HS-27A (cell line): ENCODE measurements at regions not wholly inside any gene's neighbourhood (a gene's known extent, or its start where the extent isn't known, plus 50 kb on each side); places are given as distances from the start of the nearest gene placed in this dataset.
"Not testable (repeated sequence)": the region's sequence is repeated elsewhere in the genome, so short reads cannot be mapped to it uniquely, and the experiment has no call there.

Experiments
- DNase-seq: peaks from one replicate; pipeline ENCODE4 v3.0.0-alpha.2; 2012; ENCODE audit warnings: low read depth, missing footprints

DNA sequence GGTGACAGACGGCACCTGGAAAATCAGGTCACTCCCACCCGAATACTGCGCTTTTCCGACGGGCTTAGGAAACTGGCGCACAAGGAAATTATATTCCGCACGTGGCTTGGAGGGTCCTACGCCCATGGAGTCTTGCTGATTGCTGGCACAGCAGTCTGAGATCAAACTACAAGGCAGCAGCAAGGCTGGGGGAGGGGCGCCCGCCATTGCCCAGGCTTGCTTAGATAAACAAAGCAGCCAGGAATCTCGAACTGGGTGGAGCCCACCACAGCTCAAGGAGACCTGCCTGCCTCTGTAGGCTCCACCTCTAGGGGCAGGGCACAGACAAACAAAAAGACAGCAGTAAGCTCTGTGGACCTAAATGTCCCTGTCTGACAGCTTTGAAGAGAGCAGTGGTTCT is 394.3 kb downstream of the PTH2R start:
- DNase-seq, result not testable (repeated sequence)

DNA sequence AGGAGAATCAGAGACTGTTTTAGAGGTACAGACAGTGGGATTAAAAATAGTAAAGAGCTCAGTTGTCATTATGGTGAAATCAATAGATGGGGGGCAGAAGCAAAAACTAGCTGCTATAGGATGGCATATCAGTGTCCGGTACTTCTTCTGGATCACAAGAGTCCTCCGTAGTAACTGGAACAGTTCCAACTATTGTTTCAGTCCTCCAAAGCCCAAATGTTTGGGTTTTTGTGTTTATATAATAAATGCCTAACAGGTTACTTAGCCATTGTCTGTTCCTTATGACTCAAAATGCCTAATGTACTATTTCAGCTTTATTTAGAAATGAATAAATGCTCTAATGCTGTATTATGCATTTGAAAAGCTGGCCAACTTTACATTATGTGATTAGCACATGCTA is 401.2 kb downstream of the PTH2R start:
- no peak for DNase-seq

DNA sequence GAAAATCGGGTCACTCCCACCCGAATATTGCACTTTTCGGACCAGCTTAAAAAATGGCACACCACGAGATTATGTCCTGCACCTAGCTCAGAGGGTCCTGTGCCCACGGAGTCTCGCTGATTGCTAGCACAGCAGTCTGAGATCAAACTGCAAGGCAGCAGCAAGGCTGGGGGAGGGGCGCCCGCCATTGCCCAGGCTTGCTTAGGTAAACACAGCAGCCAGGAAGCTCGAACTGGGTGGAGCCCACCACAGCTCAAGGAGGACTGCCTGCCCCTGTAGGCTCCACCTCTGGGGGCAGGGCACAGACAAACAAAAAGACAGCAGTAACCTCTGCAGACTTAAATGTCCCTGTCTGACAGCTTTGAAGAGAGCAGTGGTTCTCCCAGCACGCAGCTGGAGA is 405.3 kb downstream of the PTH2R start:
- DNase-seq, result not testable (repeated sequence)

DNA sequence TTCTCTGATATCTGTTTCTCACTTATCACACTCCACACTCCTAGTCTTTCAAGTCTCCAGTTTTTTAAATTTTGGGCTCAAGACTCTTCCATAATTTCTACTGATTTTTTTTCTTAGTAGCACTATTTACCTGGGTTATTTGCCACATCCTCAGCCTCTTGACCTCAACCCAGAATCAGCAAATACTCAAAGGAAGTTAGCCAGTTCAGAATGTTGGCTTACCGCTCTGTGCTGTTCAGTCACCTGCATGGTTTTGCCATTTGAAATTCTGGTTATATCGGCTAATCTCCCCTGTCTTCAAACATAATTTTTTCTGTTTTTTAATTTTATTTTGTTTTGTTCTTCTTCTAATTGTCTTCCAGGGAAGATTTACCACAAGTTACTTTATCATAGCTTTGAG is 412.6 kb downstream of the PTH2R start:
- no peak for DNase-seq

DNA sequence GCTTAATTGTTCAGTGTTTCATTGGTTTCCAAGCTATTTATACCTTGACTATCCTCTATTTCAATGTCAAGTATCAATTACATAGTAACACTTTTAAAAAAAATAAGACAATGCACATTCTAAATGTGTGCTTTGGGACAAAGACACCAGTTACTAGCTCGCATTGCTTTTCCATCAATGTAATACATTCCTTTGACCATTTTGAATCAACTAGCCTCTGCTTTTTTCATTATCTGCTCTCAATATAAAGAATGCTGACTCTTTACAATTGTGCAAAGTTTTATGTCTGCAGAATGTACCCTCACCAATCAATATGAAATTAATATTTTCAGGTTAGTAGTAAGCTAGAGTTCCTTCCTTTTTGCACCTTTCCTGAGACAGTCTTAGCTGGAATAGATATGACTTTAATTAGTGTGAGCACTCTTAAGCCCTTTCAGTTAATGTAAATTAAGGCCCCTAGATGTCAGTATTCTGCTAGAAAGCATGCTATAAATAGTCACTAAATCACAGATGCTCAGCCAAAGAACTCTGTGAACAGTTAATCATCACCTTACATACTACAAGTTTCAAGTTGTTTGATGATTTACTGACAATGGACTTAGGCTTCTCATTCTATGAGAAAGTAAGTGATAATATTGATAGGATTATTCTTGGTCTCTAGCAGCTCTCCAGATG is 413.6 kb downstream of the PTH2R start:
- no peak for DNase-seq

DNA sequence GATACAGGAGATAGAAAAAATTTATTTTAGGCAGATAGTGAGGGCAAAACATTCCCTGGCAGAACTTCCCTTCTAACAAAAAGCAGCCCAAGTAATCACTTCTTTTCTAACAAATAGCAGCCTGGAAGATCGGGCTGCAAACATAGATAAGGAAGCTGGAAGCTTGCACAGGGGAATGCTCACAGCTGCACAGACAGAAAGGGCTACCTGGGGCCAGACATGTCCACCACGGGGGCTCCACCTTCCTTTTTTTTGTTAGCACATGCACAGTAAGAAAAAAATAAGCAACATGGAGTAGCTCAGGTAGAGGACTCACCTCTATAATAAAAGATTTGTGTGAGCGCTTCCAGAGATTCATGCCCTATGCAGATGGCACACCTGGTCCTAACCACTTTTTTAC is 420.5 kb downstream of the PTH2R start:
- no peak for DNase-seq

DNA sequence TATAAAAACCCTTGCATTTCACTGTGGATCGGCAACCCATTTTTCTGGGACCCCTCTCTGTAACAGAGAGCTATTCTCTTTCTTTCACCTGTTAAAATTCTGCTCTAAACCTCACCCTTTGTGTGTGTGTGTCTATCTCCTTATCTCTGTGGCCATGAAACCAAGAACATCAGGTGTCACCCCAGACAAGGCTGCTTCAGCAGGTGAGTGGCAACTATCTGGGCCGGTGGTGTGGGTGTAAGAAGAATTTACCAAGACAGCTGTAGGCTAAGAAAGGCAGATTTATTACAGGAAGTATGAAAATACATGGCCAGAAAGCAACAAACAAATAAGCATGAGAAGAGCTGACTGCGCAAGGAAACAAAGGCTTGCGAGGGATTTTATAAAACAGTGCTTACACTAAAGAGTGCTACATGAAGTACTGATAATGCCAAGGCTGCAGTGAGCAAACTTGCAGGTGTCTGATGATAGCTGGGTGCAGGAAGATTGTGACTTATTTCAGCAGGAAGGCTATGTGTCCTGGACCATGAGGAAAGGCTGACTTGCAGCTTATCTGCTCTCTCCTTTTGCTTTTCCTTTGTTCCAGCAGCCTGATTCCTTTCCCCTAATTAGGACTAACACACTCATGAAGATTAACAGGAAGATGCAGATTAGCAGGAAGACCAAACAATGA is 421.1 kb downstream of the PTH2R start:
- no peak for DNase-seq

DNA sequence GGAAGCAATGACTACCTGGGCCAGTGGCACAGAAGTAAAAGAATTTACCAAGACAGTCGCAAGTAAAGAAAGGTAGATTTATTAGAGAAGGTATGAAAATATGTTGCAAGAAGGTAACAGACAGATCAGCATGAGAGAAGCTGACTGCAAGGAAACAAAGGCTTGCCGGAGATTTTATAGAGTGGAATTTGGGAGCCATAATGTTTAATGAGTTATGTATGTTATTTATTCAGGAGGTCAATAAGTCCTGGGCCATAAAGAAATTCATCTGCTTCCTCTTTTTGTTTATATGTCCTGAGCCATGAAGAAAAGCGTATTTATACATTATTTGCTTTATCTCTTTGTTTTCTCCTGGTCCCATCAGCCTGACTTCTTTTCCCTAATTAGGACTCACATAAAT is 423.6 kb downstream of the PTH2R start:
- DNase-seq, result no peak

DNA sequence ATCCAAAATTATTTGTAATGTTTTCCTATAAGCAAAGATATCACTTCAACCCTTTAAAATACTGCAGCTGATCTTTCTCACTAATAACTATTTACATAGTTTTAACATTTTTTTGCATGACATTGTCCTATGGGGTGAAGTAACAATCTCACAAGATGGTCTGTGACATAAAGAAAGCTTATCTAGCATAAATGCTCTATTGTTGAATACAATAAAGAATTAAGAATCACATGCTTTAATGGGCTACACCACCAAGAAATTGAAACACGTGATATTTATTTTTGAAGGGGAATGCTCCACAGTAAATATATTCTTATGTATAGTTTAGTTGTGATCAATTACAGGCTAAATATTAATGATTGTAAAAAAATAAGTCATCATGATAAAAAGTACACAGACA is 441.1 kb downstream of the PTH2R start:
- DNase-seq, result no peak

DNA sequence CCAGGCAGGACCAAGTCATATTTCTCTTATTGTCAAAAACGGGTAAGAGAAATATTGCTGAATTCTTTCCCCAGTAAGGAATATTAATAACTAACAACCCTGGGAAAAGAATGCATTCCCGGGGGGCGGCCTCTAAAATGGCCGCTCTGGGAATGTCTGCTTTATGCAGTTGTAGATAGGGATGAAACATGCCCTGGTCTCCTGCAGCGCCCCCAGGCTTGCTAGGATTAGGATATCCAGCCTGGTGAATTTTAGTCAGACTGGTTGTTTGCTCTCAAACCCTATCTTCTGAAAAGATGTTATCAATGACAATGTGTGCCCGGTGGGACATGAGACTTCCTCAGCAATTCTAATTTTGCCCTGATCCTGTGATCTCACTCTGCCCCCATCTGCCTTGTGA is 448.1 kb downstream of the PTH2R start:
- DNase-seq, result no peak

DNA sequence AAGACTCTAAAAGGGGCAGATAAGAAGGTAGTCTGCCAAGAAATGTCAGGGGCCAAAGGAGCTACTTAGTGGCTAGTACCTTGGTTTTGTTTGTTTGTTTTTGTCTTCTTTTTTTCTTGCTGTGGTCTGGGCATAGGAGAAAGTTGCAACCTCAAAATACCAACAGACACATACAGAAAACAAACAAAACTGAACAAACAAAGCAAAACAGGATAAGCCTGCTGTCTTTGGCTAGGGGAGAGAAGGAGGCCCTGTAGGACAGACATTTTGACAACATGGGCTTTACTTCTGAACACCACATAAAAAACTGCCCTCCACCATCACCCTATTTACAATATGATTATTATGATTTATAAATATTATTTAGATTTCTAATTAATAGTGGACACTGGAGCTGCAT is 460.8 kb downstream of the PTH2R start:
- DNase-seq, result no peak

DNA sequence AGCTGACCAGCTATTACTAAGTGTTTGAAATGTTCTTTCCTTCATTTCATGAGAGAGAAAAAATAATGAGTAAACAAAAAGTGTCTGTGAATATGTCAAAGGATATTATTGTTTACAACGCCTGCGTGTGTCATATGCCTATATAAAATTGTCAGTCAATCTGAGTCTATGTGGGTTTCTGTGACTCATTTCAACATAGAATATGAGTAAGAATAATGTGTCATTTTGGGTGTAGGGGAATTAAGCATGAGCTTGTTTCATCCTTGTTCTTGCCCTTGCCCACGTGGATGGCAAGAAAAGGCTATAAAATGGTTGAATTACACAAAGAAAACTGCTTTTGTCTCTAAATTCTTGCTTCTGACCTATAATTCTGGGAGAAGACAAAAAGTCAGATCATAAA is 466.0 kb downstream of the PTH2R start:
- DNase-seq, result no peak

DNA sequence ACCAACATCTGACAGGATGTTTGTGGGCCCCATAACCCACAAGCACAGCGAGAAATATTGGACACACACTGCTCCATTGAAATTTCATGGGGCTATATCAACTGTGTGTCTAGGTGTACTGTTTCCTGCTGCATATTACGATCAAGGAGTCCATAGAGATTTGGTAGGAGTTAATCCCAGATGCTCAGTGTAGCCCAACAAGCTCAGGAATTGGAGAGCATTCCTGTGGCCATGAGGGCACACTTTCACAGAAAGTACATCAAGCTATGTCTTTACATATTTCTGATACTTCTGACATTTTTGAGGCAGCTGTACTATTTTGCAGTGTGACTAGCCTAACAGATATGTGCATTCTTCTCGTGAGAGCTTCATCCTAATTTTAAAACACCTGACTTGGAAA is 473.1 kb downstream of the PTH2R start:
- no peak for DNase-seq

DNA sequence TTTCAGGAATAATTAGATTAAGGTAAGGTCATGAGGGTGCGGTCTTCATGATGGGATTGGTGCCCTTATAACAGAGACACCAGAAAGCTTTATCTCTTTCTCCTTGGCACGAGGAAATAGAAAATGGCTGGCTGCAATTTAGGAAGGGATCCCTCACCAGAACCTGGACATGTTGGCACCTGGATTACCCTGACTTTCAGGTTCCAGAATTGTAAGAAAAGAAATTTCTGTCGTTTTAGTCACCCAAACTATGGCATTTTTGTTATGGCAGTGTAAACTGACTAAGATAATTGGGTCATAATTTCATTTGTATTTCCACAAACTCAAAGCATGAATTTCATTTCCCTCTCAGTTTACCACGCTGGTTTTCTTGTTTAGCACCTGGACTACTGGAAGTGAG is 473.6 kb downstream of the PTH2R start:
- no peak for DNase-seq

DNA sequence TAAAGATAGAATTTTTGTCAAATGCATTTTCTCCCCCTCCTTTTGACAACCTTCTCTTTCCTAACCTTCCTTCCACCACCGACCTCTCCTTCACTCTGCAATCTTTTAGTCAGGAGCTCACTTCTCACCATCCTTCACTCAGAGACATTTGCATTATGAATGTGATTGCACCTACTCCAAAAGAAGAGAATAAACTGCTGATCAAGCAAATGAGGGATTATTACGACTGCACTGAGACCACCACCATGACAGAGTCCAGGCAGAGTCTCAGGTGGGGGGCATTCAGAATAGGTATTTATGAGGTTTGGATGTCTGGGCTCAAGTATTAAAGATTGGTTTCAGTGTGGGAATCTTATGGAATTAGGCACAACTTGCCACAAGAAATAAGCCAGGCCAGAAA is 483.9 kb downstream of the PTH2R start:
- no peak for DNase-seq

DNA sequence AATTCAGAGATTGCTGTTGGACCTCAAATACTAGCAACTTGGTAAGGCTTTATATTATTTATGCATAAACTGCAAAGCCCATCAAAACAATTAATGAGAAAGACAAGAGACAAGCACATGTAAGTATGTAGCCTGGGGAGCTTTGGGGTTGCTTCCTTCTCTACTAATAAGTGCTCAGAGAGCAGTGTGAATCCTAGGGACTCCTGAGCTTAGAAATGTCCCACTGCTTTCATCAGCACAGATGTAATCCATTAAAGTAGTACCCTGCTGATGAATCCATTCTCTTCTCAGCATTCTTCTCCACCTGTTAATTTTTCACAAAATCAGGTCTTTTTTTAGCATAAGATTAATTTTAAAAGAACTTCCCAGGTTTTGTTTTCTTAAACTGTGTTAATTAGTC is 485.6 kb downstream of the PTH2R start:
- no peak for DNase-seq

DNA sequence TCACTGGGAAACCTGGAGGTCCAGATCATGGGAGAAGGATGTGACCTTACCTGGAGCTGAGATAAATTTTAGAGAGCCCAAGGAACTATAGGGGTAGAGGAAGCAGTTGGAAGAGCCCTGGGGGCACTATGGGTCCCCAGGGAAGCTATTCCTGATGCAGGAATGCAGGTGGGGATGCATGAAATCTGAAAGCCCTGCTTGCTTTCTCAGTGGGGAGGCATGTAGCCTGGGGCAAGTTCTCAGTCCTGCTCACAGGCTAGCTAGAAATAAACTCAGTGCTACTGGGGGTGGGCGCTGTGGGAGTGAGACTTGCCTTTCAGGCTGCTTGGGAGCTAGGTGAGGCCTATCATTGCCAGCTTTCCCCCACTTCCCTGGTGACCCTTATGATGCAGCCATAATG is 499.7 kb downstream of the PTH2R start:
- DNase-seq, result no peak

DNA sequence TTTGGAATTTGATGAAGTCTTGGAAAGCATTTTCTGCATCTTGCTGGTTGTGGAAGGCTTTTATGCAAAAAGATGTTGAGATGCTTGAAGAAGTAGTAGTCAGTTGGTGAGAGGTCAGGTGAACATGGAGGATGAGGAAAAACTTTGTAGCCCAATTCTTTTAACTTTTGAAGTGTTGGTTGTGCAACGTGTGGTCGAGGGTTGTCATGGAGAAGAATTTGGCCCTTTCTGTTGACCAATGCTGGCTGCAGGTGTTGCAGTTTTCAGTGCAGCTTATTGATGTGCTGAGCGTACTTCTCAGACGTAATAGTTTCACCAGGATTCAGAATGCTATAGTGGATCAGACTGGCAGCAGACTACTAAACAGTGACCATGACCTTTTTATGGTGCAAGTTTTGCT is 508.4 kb upstream of the MAP2 start:
- no peak for DNase-seq

DNA sequence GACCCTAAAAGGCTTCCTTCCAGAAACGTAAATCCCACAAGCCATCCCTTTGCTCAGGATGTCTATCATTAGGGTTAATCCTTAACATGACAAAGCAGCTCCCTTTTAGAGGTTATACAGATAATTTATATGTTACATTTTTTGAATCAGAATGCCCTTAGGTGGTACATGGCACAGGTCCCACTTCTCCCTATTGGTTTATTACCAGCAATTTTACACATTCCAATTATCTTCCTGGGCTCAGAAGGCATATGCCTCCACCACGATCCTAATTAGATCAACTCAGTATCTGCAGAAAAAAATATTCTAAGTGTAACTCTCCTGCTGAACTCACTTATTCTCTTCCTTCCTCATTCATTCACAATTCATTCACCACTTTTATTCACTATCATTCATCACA is 507.0 kb upstream of the MAP2 start:
- DNase-seq, result no peak

DNA sequence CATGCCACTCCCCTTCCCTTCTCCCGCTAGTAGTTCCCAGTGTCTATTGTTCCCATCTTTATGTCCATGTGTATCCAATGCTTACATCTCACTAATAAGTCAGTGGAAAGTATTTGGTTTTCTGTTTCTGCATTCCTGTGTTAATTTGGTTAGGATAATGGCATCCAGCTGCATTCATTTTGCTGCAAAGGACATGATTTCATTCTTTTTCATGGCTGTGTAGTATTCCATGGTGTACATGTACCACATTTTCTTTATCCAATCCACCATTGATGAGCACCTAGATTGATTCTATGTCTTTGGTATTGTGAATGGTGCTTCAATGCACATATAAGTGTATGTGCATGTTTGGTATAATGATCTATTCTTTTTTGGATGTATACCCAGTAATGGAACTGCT is 502.5 kb upstream of the MAP2 start:
- DNase-seq, result not testable (repeated sequence)

DNA sequence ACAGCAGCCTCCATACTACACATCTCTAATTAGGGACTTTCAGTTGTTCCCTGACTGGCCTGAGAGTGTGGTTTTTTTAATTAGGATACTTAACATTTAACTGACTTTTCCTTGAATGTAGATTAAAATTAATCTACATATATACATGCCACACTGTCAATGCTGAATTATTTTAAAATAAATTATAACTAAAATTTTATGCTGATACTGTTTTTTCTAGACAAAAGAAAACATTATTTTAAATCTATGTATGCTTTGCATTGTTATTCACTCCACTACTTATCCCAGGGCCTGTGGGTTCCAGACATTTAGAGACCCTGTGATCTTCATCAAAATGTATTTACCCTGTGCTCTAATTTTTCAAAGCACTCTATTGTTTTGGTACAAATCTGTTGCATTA is 496.0 kb upstream of the MAP2 start:
- DNase-seq, result no peak

DNA sequence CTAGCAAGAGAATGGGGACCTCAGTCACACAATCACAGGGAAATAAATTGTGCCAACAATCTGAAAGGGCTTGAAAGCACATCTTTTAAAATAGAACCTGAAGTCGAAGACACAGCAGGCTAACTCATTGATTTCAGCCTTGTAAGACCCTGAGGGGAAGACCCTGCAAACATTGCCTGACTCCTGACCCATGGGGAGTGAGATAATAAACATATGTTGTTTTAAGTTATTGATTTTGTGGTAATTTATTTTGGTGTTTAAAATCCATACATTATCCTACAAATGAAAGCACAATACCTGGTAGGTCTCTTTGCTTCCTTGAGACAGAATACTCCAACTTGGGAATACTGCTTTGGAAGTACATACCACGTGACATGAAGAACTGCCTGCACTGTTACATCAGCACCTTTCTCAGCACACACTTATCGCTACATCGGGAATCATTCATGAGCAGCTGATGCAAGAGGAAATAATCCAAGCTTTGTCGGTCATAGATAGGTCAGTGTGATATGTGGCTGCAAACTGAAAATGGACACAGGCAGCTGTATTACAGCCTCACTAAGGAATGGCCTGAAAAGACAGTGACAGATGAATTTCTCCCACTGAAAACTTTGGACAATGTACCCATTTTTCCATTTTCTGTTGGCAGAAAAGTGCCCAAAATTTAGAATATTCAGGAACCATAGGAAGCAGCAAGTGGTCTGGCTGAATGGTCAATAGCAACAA is 494.5 kb upstream of the MAP2 start:
- no peak for DNase-seq

DNA sequence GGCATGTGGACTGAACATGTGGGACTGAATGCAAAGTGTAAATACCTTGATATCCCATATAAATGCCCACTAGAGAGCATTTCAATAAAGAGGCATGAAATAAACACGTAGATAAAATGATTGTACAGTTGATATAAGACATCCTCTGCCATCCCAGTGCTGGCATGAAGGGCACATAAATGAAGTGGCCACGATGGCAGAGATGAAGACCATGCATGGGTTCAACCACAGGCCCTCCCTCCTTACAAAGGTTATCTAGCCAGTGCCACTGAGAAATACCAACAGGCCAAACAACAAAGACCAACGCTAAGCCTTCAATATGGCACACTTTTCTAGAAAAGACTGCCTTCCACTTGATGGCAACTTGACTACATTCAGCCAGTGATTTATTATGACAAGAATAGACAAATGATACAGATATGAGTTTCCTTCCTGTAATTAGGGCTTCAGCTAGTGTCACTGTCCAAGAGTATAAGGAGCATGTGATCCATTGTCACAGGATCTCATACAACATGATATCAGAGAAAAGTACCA is 493.9 kb upstream of the MAP2 start:
- DNase-seq, result no peak
